ENCODE measurements at regions not wholly inside any gene's neighbourhood (a gene's known extent, or its start where the extent isn't known, plus 50 kb on each side); places are given as distances from the start of the nearest gene placed in this dataset.
"Not testable (repeated sequence)": the region's sequence is repeated elsewhere in the genome, so short reads cannot be mapped to it uniquely, and the experiment has no call there.

GRCh38 chr1:99361406-99361805 is 97.1 kb downstream of the PLPPR4 start:
- no peak for DNase-seq (ENCODE audit: low read depth)

GRCh38 chr1:99363531-99363930 is 99.2 kb downstream of the PLPPR4 start:
- no peak for DNase-seq (ENCODE audit: low read depth)

DNA sequence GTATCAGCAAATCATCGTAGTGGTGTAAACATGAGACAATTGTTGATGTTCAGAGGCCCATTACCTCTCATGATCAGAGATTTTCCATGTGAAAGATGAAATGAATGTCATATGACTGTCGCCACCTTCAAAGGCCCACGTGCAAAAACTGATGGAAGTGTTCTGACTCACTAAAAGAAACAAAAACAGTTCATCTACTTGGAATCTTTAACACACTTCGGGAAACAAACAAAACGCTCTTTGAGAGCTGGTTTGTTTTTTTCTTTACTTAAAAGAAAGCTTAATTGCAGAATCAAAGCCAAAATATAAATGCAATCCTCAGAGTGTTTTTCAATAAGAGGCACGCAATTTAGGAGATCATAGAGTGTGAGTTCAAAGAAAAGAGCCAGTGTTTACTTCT is 100.8 kb downstream of the PLPPR4 start:
- no peak for DNase-seq (ENCODE audit: low read depth)

DNA sequence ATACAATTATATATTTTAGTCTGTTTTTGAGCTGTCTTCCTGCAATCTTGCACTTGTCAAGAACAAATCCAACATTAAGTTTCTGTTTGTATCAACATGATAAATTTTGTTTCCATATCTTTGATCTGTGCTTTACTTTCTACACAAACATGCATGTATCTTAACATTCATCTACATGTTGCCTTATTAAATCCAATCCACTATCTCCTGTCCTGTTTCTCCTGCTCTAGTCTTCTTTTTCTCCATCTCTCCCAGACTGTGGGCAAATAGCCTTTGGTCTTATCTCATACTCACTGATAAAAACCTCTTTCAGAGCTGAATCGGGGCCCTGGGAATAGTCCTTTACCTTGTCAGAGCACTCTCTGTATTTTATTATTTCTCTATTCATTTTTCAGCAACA is 101.3 kb downstream of the PLPPR4 start:
- DNase-seq (ENCODE audit: low read depth): no peak

- no peak for DNase-seq (ENCODE audit: low read depth)
Observed at GRCh38 chr1:99369154-99369553, 104.9 kb downstream of the PLPPR4 start.

- DNase-seq (ENCODE audit: low read depth): no peak
Observed at GRCh38 chr1:99370476-99370875, 106.2 kb downstream of the PLPPR4 start.

GRCh38 chr1:99371413-99371812 is 107.1 kb downstream of the PLPPR4 start:
- DNase-seq (ENCODE audit: low read depth): no peak

- DNase-seq (ENCODE audit: low read depth): no peak
Observed at GRCh38 chr1:99374109-99374508, 109.8 kb downstream of the PLPPR4 start.

DNA sequence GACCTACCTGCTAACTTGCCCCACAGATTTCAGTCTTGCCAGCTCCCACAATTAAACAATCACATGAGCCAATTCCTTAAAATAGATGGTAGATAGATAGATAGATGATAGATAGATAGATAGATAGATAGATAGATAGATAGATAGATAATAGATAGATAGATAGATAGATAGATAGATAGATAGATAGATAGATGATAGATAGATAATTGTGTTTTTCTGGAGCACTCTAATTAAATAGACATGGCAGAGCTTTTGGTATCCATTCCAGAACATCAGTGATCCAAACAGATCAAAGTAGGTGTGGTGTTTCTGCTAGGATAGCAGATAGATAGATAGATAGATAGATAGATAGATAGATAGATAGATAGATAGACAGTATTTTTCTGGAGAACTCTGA is 110.4 kb downstream of the PLPPR4 start:
- DNase-seq (ENCODE audit: low read depth): not testable (repeated sequence)

GRCh38 chr1:99384021-99384420 is 119.7 kb downstream of the PLPPR4 start:
- no peak for DNase-seq (ENCODE audit: low read depth)

GRCh38 chr1:99385852-99386251 is 121.6 kb downstream of the PLPPR4 start:
- no peak for DNase-seq (ENCODE audit: low read depth)

GRCh38 chr1:99396389-99396788 is 132.1 kb downstream of the PLPPR4 start:
- DNase-seq (ENCODE audit: low read depth): no peak

- DNase-seq (ENCODE audit: low read depth): no peak
Observed at GRCh38 chr1:99397029-99397428, 132.7 kb downstream of the PLPPR4 start.

- no peak for DNase-seq (ENCODE audit: low read depth)
Observed at GRCh38 chr1:99397863-99398262, 133.6 kb downstream of the PLPPR4 start.

- not testable (repeated sequence) for DNase-seq (ENCODE audit: low read depth)
Observed at GRCh38 chr1:99401556-99401955, 137.3 kb downstream of the PLPPR4 start.

GRCh38 chr1:99404399-99404798 is 140.1 kb downstream of the PLPPR4 start:
- DNase-seq (ENCODE audit: low read depth): not testable (repeated sequence)

DNA sequence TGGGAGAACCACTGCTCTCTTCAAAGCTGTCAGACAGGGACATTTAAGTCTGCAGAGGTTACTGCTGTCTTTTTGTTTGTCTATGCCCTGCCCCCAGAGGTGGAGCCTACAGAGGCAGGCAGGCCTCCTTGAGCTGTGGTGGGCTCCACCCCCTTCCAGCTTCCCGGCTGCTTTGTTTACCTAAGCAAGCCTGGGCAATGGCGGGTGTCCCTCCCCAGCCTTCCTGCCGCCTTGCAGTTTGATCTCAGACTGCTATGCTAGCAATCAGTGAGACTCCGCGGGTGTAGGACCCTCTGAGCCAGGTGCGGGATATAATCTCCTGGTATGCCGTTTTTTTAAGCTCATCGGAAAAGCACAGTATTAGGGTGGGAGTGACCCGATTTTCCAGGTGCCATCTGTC is 141.0 kb downstream of the PLPPR4 start:
- not testable (repeated sequence) for DNase-seq (ENCODE audit: low read depth)

GRCh38 chr1:99407018-99407417 is 142.7 kb downstream of the PLPPR4 start:
- no peak for DNase-seq (ENCODE audit: low read depth)

DNA sequence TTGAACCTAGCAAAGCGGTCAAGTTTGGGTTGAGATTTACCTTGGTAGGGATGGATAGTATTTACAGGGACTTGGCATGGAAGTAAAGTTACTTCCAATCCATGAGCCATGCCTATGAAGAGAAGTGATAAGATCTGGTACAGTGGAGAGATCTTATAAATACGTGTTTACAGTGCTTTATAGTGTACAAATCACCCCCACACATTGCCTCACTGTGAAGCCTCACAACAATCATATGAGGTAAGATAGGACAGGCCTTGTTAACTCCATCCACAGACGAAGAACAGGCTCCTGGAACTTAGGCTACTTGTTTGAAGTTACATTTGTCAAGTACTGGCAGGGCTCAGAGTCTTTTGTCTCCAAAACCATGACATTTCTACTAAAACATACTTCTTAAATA is 159.8 kb downstream of the PLPPR4 start:
- no peak for DNase-seq (ENCODE audit: low read depth)

- DNase-seq (ENCODE audit: low read depth): no peak
Observed at GRCh38 chr1:99429754-99430153, 165.5 kb downstream of the PLPPR4 start.

DNA sequence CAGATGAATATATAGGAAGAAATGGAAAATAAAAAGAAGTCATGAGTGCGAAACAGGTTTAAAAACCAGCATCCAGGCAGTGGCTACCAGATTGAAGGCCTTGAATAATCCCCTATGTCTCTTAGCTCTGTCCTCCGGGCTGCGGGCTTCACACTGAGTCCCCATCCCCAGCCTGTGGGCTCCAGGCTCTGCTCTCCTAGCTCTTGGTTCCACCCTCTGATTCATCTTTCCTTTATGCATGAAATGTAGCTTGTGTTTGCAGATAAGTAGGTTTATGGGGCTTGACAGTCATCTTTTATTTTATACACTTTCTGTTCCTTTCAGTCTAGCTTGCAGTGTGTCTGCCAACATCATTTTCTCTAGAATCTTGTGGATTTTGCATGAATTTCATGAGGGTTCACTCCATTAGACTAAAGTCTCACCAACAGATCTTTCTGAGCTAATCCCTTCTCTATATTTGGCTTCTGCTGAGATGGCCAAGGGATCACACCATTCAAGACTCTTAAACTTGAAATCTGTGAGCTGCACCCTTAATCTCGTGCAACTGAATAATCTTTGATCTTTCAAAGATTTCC is 174.5 kb downstream of the PLPPR4 start:
- no peak for DNase-seq (ENCODE audit: low read depth)

DNA sequence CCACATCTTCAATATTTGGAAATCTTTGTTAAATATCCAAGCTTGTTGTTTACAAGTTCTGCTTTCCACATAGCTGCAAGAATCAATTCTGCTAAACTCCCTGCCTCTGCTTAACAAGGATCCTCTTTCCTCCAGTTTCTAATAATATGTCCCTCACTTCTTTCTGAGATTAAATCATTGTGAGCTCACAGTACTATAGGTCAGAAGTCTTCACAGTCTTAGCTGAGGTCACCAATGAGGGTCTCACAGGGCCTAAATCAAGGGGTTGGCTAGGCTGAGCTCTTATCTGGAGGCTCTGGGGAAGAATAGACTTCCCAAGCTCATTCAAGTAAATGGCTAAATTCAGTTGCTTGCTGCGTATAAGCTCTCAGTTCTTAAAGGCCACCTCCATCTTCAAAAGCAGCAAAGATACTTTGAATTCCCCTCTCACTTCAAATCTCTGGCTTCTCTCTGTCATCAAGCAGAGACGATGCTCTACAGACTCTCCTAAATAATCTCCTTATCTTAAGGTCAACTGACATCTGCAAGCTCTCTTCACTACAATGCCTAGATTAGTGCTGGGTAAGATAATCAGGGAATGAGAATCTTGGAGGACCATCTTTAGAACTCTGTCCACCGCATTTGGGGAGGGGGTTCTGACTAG is 175.3 kb downstream of the PLPPR4 start:
- no peak for DNase-seq (ENCODE audit: low read depth)

- no peak for DNase-seq (ENCODE audit: low read depth)
Observed at GRCh38 chr1:99441299-99442095, 177.2 kb downstream of the PLPPR4 start.

All from stimulated activated CD4-positive, alpha-beta T cell treated with anti-CD3 and anti-CD28 coated beads, Interleukin-2, amount 100 ng/mL, for 4 hours (primary cell).